ENCODE measurements at regions not wholly inside any gene's neighbourhood (a gene's known extent, or its start where the extent isn't known, plus 50 kb on each side); places are given as distances from the start of the nearest gene placed in this dataset.
"Not testable (repeated sequence)": the region's sequence is repeated elsewhere in the genome, so short reads cannot be mapped to it uniquely, and the experiment has no call there.

DNA sequence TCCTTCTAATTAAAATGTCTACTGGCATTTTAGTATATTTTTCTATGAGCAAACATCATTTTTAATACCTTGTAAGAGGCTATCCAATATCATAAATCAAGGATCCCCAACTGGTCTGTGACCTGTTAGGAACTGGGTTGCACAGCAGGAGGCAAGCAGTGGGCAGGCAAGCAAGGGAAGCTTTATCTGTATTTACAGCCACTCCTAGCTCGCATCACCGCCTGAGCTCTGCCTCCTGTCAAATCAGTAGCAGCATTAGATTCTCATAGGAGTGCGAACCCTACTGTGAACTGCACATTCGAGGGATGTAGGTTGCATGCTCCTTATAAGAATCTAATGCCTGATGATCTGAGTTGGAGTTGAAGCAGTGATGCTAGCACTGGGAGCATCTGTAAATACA lies 70.2 kb upstream of the CREB3L1 start:
- Histone ChIP-seq H3K4me1 (ENCODE audit: insufficient read depth, low read length, poor library complexity, severe bottlenecking) (no peaks in the 10 kb centered on the region), H3K79me2 (ENCODE audit: insufficient read depth, low read depth, low read length) (no peaks in the 10 kb centered on the region), H3K4me3 (ENCODE audit: low read depth, low read length, poor library complexity, severe bottlenecking) (no peak overlapping the region), H3K27ac (ENCODE audit: low read depth, low read length, poor library complexity, severe bottlenecking) (no peak overlapping the region), H3K4me2 (ENCODE audit: low read length) (no peak overlapping the region), H3K36me3 (ENCODE audit: insufficient read depth, low read length) (no peaks in the 10 kb centered on the region), H3K9me2 (ENCODE audit: insufficient read depth, low read length) (no peaks in the 10 kb centered on the region), H3K9me3 (ENCODE audit: low read length) (no peaks in the 10 kb centered on the region), H4K20me1 (ENCODE audit: insufficient read depth, low read length) (no peaks in the 10 kb centered on the region), H2AFZ (ENCODE audit: low read length) (no peak overlapping the region)
- no TSS peak for BruUV-seq (replicated peaks)
- TF ChIP-seq CTCF (conservative IDR thresholded peaks at IDR 0.05; ENCODE audit: low read length), result no peak
- no peak for TF ChIP-seq EZH2phosphoT487 (IDR thresholded peaks at IDR 0.05; ENCODE audit: borderline replicate concordance, low read depth, low read length)
- CTCF ChIA-PET (ENCODE audit: unreplicated experiment), result no interaction called here
- POLR2A ChIA-PET, result no interaction called here
- DNase-seq (ENCODE audit: low spot score), result no peak
- intact Hi-C loops (cut with micrococcal nuclease; ENCODE audit: unreplicated experiment), result no loop called here

DNA sequence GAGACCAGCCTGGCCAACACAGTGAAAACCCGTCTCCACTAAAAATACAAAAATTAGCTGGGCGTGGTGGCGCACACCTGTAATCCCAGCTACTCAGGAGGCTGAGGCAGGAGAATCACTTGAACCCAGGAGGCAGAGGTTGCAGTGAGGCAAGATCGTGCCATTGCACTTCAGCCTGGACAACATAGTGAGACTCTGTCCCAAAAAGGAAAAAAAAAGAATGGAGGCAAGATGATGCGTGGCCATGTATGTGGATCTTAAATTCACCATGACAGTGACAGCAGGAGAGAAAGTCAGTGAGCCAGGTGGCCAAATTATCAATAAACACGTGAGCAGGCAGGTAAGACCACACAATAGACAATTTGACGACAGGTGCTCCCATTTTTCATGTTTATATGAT lies 73.0 kb upstream of the CREB3L1 start:
- intact Hi-C loops (cut with micrococcal nuclease; ENCODE audit: unreplicated experiment); H4K20me1 ChIP-seq (ENCODE audit: insufficient read depth, low read length); POLR2A ChIA-PET; BruUV-seq (replicated peaks); DNase-seq (ENCODE audit: low spot score); H3K4me3 ChIP-seq (ENCODE audit: low read depth, low read length, poor library complexity, severe bottlenecking); H3K9me2 ChIP-seq (ENCODE audit: insufficient read depth, low read length); H3K4me2 ChIP-seq (ENCODE audit: low read length); H3K36me3 ChIP-seq (ENCODE audit: insufficient read depth, low read length); H3K9me3 ChIP-seq (ENCODE audit: low read length); H3K27ac ChIP-seq (ENCODE audit: low read depth, low read length, poor library complexity, severe bottlenecking); CTCF ChIA-PET (ENCODE audit: unreplicated experiment); H3K79me2 ChIP-seq (ENCODE audit: insufficient read depth, low read depth, low read length); H2AFZ ChIP-seq (ENCODE audit: low read length); H3K4me1 ChIP-seq (ENCODE audit: insufficient read depth, low read length, poor library complexity, severe bottlenecking): not testable (repeated sequence)

- DNase-seq (ENCODE audit: low spot score), result no peak
- intact Hi-C loops (cut with micrococcal nuclease; ENCODE audit: unreplicated experiment), result no loop called here
- H3K4me2 ChIP-seq (ENCODE audit: low read length), result no peak overlapping the region
- H3K79me2 ChIP-seq (ENCODE audit: insufficient read depth, low read depth, low read length), result no peaks in the 10 kb centered on the region
- no peak overlapping the region for H2AFZ ChIP-seq (ENCODE audit: low read length)
- H4K20me1 ChIP-seq (ENCODE audit: insufficient read depth, low read length), result no peaks in the 10 kb centered on the region
- CTCF ChIA-PET (ENCODE audit: unreplicated experiment), result no interaction called here
- no peaks in the 10 kb centered on the region for H3K4me1 ChIP-seq (ENCODE audit: insufficient read depth, low read length, poor library complexity, severe bottlenecking)
- TF ChIP-seq EZH2phosphoT487 (IDR thresholded peaks at IDR 0.05; ENCODE audit: borderline replicate concordance, low read depth, low read length) (no peak), CTCF (conservative IDR thresholded peaks at IDR 0.05; ENCODE audit: low read length) (no peak)
- BruUV-seq (replicated peaks), result no TSS peak
- no peak overlapping the region for H3K4me3 ChIP-seq (ENCODE audit: low read depth, low read length, poor library complexity, severe bottlenecking)
- POLR2A ChIA-PET, result no interaction called here
- no peaks in the 10 kb centered on the region for H3K36me3 ChIP-seq (ENCODE audit: insufficient read depth, low read length)
- no peaks in the 10 kb centered on the region for H3K9me3 ChIP-seq (ENCODE audit: low read length)
- no peak overlapping the region for H3K27ac ChIP-seq (ENCODE audit: low read depth, low read length, poor library complexity, severe bottlenecking)
- no peaks in the 10 kb centered on the region for H3K9me2 ChIP-seq (ENCODE audit: insufficient read depth, low read length)
Observed at GRCh38 chr11:46203746-46204145, 73.7 kb upstream of the CREB3L1 start.
